HG03045 (cell line): ENCODE measurements at regions not wholly inside any gene's neighbourhood (a gene's known extent, or its start where the extent isn't known, plus 50 kb on each side); places are given as distances from the start of the nearest gene placed in this dataset.
"Not testable (repeated sequence)": the region's sequence is repeated elsewhere in the genome, so short reads cannot be mapped to it uniquely, and the experiment has no call there.

ENCODE experiments used
- ATAC-seq: cut with Tn5 transposase; IDR thresholded peaks from one replicate; pipeline ENCODE4 v1.9.1; 2021; ENCODE audit warnings: mild to moderate bottlenecking, moderate library complexity; ENCODE audit not compliant: unreplicated experiment

DNA sequence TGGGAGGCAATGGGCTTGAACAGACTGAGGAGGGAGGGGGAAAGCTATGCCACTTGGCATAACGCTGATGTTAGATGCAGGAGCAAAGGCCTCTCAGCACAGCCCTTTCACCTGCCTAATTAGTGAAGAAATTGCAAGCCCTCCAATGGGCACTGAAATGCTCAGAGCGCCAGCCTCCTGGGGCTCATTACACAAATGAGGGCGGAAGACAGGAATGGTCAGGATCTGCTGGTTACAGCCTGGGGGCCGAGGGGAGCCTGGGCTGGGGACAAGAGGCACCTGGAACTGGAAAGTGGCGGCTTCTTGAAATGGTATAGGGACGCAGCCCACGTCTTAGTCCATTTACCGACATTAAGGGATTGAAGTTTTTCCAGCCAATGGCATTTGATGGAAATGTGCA, 50.2 kb upstream of the PLET1 start:
- no peak for ATAC-seq

DNA sequence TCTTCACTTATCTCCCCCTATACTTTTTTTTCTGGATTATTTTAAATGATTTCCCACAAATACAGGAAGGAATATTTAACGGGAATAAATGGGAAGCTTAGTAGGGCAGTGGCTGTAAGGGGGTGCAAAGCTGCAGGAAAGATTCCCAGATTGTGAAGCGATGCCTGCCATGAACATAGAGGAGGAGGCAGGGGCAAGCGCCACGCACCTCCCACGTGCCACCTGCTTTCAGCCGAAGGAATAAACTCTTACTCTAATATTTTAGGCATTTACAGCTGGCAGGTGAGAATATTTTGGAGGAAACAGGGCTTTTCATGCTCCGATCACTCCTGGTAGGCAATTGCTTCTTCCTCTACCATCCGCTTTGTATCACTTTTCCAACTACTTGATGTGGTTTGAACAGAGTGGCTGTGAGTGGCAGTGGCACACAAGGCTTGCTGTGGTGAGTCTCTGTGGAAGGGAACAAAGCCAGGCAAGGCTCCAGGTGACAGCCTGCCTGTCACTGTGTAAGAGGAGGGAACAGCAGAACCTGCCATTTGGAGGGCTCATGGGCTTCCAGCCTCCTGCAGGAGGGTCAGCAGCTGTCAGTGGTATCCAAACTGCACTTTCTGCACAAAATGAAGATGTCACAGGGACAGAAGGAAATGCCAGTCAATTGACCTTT, 54.5 kb upstream of the PLET1 start:
- ATAC-seq, result no peak

DNA sequence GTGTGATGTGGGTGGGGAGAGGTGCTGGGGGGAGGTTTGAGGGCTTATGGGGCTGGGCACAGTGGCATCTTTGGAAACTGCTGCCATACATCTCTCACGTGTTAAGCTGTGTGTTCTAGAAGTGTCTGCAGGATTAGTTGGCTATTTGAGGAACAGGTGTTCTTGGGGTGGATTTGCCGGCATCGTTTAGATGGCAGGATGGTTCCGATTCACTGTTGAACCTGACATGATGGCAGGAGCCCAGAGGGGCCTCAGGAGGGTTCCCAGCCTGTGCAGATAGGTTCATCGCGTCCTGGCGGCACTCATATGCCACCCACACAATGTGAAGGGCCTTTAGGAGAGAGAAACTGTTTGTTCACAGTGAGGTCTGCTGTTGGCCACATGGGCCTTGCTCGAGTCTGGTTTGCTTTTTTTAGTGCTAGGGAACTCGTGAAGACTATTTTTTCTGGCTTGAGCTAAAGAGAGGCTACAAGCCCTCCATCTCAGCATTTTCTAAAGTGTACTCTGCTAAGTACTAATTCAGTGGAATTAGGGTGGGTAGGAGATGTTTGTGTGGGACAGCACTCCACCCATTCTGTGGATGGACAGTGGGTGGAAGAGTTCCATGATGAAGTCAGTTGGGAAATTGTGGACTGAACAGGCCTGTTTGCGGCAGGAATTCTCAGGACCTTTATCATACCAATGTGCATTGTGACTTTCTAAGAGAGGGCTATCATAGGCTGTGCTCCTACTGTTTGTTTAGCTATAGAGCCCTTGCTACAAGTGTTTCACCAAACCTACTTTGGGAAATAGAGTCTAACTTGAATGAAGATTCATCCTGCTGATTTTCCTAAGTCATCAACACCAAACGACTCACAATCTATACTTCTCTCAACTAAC, 55.4 kb upstream of the PLET1 start:
- no peak for ATAC-seq

DNA sequence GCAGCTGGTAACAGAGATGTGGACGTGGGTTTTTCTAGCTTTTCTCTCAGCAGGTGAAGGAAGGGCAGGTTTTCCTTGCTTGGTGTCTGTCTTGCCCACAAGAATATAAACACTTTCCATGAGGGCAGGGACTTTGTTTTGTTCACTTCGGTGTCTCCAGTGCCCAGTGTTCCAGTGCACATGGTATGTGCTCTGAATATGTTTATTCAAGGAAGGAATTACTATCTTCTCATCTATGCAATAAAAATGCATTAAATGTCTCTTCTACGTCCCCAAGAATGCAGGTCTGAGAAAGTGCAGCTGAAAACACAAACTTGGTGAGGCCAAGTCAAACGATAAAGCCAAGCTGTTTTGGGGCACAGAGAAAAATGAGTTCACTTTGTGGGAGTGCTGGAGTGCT, 56.3 kb upstream of the PLET1 start:
- no peak for ATAC-seq

DNA sequence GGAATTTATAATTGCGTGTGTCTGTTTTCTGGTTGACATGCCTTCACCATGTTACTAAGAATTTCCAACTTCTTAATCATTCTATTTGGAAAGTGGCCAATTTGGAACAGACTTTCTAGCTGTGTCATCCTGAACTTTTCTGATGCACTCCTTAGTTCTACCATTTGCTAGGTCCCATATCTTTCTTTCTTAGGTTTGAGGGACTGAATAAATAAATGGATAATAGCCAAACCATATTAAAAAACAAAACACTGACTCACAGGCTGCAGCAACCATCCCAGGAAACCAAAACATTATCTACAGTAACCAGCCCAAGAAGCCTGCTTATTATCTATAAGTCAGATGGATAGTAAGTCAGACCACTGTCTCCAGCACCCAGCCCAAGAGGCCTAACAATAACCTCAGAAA, 57.5 kb upstream of the PLET1 start:
- ATAC-seq, result no peak

DNA sequence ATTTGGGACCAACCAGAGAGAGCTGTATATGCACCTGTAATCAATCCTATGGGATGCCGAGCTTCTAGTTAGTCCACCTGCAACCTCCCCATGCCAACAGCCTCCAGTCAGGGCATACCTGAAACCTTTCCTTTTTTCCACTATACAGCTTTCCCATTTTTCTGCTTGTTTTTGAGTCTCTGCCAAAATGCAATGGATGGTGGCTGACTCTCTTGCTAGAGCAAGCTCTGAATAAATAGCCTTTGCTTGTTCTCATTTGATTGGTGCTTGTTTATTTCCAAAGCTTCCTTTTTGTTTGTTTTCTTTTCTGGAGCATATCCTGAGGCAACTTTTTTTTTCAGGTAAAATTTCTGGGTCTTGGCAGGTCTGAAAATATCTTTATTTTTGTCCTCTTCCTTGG, 58.0 kb upstream of the PLET1 start:
- no peak for ATAC-seq

DNA sequence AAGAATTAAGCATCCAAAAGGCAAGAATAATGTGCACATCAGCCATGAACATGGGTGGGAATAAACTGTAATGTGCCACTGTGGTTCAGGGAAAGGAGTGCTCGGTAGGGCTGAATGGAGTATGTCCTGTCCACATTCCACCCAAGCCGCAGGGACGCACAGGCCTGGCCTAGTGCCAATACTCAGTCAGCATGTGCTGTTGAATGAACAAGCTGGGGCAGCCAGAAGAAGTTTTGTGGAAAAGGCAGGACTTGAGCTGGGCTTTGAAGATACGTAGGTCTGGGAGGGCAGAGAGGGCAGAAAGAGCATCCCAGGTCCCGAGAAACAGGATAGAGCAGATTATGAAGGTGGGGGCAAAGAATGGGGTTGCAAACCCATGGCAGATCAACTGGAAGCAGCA, 60.0 kb upstream of the PLET1 start:
- ATAC-seq, result no peak

DNA sequence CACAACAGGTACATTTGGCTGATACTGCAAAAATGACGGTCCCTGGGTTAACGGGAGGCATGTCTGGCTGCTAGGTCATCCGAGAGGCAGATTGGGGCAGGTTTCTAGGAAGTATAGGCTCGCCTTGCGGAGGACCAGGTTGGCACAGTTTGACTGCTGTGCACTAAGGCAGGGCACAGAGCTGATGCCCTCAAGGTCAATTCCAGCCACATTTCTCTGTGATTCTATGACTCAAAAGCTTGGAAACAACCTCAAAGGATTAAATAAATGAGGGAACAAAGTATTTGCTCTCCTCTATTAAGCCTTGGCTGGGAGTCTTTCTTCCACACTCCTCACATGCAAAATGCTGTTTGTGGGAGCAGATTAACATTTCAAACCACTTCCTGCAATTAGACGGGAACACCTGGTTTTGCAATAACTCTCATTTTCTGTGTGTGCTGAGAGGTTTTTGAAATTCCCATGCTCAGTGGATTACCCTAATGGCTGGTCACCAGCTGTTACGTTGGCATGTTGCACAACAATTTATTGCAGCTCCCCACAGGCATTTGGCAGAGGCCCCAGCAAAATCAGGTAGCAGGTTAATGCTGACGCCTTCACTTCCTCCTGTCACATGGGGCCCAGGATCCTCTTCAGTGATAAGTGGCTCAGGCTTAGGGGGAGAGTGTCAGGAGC, 61.0 kb upstream of the PLET1 start:
- ATAC-seq, result no peak

DNA sequence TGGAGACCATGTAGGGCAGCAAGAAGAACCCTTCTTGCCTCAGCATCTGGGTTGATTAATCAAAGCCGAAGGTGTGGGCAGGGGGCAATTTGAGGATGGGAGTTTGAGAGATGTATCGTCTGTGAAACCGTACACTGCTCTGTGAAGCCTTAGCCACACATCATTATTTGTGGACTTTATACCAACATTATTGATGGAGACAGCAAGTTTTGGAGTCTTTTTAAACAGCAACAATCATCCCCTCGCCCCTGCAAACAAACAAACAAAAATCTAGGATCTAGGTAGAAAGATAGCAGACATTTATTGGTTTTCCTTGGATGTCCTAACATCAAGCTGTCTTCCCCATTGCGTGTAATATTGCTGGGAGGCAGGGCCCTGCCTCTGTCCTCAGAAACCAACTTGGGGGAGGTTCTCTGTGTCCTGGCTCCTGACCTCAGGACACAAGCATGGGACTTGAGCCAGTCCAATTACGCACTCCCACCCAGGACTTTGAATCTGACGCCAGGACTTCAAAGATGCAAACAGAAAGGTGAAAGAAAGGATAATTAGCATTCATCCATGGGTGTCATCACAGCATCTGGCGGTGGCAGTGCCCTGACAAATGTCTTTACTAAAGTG, 61.6 kb upstream of the PLET1 start:
- ATAC-seq, result no peak

DNA sequence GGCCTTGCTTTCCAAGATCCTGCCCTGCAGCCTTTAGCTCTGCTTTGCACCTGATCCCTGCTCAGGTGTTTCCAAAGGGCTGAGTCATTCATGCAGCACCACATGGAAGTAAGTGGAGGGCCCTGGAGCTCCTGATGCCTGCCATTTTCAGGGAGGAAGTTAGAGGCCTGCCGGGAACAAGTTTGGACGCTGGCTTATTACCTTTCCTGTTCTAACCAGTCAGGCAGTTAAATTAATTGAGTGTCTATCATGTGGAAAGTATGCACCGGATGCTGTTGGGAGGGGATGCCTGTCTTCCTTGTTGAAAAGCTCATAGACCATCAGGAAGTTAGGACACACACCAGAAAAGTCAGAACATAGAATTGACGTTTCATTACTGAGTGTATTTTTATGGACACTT, 73.7 kb upstream of the PLET1 start:
- no peak for ATAC-seq

DNA sequence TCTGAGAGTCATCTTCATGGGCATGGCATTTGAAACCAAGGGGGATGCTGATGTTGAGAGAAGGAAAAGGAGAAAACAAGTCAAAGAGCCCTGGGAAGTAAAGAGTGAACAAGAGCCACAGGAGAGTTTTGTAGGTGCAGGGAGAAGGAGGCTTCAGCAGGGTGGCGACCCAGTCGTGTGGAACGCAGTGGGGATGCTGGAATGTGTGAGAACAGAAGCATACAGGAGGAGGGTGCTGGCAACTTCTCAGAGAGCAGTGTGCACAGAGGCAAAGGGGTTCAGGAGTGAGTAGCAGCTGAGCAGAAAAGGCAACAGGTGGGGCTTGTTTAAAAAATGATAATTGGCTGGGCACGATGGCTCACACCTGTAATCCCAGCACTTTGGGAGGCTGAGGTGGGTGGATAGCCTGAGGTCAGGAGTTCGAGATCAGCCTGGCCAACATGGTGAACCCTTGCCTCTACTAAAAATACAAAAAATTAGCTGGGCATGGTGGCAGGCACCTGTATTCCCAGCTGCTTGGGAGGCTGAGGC, 75.8 kb upstream of the PLET1 start:
- no peak for ATAC-seq

DNA sequence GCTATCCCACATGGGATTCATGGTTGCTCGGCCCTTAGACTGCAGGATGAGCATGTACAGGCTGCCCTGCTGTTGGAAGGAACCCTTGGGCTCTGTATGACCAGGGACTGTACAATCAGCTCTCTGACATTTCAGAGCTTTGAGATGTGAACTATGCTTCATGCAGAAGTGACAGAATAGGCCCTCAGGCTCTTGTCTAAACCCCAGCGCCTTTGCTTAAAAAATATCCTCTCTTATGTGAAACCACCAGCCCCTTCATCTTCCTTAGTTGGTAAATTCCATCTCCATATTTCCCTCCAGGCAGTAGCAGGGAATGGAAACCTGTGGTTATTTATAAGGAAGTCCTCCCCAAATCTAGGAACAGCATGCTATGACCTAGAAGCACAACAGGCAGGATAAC, 78.9 kb upstream of the PLET1 start:
- ATAC-seq, result no peak

DNA sequence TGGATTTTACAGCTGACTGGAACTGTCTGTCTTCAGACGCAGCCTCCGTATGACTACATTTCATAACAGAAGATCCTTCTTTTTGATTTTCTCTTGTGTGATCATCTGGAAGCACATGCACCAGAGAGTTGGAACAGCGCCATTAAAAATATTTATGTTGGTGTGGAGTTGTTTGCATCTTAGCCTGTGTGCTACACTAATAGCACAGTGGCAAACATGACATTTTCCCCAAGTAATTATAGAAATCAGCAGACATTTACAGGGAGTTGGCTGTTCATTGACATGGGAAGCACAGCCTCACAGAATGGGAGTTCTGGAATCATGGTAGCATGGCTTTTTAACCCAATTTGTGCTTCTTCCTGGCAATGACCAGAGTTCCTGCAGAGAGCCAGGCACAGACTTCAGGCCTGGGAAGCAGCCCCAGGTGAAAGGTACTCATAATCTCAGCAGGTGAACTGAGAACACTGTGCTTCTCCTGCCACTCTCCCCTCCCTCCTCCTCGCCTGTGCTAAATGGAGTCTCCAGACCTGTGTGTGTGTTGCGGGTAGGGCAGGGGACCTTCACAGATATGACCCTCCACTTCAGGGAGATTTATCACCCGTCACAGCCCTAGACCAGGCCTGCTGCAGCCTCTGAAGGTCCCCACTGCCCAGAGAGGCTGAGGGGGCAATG, 82.8 kb upstream of the PLET1 start:
- no peak for ATAC-seq

DNA sequence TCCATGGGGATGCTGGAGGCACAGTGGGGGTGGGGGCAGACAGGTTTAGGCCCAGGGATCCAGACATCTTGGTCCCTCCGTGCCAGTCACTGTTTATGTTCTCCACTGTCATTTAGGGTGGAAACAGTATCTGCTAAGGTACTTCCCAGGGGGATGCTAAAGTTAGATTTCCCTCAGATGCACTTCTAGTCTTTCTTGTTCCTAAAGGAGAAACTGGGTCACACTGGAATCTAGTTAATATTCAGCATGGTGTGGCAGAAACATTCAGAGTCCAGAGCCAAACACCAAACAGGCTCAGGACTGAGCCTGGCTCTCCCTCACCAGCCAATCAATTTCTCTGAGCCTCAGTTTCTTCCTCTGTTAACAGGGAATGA, 83.4 kb upstream of the PLET1 start:
- ATAC-seq, result no peak

DNA sequence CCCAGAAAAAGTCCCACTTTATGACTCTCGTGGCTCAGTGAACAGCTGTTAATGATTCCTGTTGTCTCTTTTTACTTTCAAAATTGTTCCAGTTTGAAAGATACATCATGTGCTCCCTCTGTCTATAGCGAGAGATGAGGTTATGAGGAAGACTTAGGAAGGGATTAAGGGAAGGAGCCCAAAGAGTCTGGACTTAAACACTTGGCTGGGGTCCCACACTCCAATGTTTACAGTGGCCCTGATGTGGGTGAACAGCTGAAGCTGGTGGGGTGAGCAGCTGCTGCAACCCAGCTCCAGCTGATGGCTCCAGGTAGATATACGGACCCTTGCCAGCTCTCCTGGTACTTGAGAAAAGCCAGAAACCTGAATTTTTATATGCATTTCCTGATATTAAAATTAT, 84.5 kb upstream of the PLET1 start:
- no peak for ATAC-seq

DNA sequence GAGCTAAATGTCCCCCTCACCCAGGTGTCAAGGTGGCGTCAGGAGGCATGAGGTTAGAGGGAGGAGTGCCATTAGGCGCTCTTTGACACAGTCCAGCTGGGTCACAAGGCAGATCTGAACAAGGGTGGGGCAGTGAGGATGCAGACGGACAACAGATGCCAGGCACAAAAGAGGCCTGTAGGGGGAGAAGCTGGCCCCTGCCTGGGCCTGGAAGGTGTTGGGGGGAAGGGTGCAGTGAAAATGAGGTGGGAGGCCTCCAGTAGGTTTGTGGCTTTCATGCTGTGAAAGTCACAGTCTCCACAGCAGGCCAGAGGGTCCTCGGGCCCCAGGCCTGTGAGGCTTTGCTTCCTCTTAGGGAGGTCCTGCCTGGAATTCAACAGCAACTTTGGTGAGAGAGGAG, 85.0 kb upstream of the PLET1 start:
- ATAC-seq, result no peak

DNA sequence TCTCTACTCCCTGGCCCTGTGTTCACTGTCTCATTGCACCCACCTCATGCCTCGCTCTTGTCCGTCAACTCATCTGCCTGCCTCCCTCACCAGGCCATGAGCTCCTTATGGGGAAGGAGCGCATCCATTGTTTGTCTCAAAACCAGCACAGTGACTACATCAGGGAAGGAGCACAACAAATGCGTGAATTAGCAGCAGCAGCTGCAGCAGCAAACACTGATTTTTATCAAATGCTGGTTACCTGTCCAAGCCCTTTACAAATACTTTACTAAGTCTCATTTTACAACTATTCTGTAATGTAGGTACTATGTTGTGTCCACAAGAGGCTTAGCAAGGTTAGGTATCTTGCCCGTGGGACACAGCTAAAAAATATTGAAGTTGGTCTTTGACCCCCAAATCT, 85.9 kb upstream of the PLET1 start:
- ATAC-seq, result no peak

DNA sequence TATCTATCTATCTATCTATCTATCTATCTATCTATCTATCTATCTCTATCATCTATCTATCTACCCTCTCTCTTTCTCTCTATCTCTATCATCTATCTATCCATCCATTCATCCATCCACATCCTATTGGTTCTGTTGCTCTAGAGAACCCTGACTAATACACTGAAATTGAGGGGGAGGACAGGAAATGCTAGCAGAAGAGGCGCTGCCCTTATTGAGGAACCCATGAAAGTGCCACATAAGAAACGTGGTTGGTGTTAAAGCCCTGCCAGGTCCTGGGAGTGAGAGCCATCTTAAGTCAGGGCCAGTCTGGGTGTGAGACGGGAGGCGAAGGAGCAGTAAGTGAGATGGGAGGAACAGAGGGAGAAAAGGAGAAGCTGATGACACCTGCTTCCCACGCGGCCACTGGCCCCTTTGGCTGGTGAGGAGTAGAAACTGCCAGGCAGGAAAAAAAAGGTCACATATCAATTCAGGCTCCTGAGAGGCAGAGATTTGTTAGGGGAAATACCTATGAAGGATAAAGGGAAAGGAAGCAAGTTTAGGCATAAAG, 87.9 kb upstream of the PLET1 start:
- no peak for ATAC-seq

DNA sequence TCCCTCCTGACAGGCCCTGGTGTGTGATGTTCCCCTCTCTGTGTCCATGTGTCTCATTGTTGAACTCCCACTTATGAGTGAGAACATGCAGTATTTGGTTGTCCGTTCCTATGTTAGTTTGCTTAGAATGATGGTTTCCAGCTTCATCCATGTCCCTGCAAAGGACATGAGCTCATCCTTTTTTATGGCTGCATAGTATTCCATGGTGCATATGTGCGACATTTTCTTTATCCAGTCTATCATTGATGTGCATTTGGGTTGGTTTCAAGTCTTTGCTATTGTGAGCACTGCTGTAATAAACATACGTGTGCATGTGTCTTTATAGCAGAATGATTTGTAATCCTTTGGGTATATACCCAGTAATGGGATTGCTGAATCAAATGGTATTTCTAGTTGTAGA, 90.8 kb upstream of the PLET1 start:
- ATAC-seq, result not testable (repeated sequence)

DNA sequence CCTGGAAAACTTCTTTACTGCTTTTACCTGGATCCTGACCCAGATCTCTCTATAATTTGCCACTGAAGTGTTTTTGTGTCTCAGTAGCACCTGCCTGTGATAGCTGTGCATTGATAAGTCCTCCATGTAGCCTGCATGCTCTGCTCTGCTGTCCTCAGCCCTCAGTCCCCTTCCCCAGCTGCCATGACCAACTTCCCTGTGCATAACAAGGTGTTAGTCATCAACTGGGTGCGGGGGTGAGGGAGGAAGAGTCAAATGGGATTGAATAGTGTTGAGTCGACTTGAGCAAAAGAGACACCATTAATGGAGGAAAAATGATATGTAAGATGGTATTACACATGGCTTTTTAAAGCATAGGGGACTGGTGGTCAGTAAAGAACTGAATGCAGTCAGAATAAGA, 92.2 kb upstream of the PLET1 start:
- ATAC-seq, result no peak

DNA sequence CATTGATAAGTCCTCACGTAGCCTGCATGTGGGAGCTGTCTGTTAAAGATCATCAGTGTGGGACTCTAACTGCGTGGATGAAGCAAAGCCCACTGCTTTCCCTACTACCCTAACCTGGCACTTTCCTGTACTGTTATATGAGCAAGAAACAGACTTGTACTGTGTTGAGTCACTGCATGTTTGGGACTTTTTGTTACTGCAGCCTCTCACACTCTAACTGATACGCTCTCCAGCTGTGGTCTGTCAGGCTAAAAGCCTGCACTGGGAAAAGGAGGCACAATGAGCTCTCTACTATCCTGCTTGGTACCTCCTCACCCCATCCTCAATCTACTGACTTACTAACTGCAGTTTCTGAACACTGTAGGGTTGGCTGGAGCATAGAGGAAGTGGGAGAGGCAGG, 93.7 kb upstream of the PLET1 start:
- ATAC-seq, result no peak
